Parathyroid adenoma (tissue), 2 donors: ENCODE measurements at regions not wholly inside any gene's neighbourhood (a gene's known extent, or its start where the extent isn't known, plus 50 kb on each side); places are given as distances from the start of the nearest gene placed in this dataset.

Source experiments
- H2AFZ ChIP-seq: fragments of 300-600 bp; sonication (generic); one replicate; pipeline ENCODE4 v1.7.0; 2017; ENCODE audit warnings: antibody characterized with exemption, mild to moderate bottlenecking
- H3K27ac ChIP-seq: fragments of 300-600 bp; sonication (generic); one replicate; pipeline ENCODE4 v1.7.0; 2017
- H3K27me3 ChIP-seq: fragments of 300-600 bp; sonication (generic); one replicate; pipeline ENCODE4 v1.7.0; 2017; ENCODE audit warnings: low read length; ENCODE audit not compliant: control insufficient read depth, insufficient read depth
- H3K36me3 ChIP-seq: fragments of 300-600 bp; sonication (generic); one replicate; pipeline ENCODE4 v1.7.0; 2017; ENCODE audit warnings: low read length; ENCODE audit not compliant: control insufficient read depth, insufficient read depth
- H3K4me1 ChIP-seq: fragments of 300-600 bp; sonication (generic); one replicate; pipeline ENCODE4 v1.7.0; 2017; ENCODE audit warnings: control low read depth
- H3K4me2 ChIP-seq: fragments of 300-600 bp; sonication (generic); one replicate; pipeline ENCODE4 v1.7.0; 2017; ENCODE audit warnings: low read length
- H3K4me3 ChIP-seq: fragments of 300-600 bp; sonication (generic); one replicate; pipeline ENCODE4 v1.7.0; 2017; ENCODE audit warnings: low read depth, low read length
- H3K79me2 ChIP-seq: fragments of 300-600 bp; sonication (generic); one replicate; pipeline ENCODE4 v1.7.0; 2017; ENCODE audit warnings: control low read depth
- H3K9ac ChIP-seq: fragments of 300-600 bp; sonication (generic); one replicate; pipeline ENCODE4 v1.7.0; 2017; ENCODE audit warnings: mild to moderate bottlenecking
- H3K9me3 ChIP-seq: fragments of 300-600 bp; sonication (generic); one replicate; pipeline ENCODE4 v1.7.0; 2017; ENCODE audit warnings: low read length; ENCODE audit not compliant: control insufficient read depth
- TF ChIP-seq, protein P1 (sequence below): fragments of 300-600 bp; sonication (generic); IDR thresholded peaks from one replicate; pipeline ENCODE4 v1.7.0; 2017; ENCODE audit warnings: antibody characterized with exemption, mild to moderate bottlenecking
- donor health status: primary hyperparathyroidism.

GRCh38 chr4:100118181-100118580, 72.1 kb downstream of the DDIT4L start:
- H3K4me1 ChIP-seq: no peaks in the 10 kb centered on the region
- no peak overlapping the region for H2AFZ ChIP-seq
- TF ChIP-seq, protein P1, sequence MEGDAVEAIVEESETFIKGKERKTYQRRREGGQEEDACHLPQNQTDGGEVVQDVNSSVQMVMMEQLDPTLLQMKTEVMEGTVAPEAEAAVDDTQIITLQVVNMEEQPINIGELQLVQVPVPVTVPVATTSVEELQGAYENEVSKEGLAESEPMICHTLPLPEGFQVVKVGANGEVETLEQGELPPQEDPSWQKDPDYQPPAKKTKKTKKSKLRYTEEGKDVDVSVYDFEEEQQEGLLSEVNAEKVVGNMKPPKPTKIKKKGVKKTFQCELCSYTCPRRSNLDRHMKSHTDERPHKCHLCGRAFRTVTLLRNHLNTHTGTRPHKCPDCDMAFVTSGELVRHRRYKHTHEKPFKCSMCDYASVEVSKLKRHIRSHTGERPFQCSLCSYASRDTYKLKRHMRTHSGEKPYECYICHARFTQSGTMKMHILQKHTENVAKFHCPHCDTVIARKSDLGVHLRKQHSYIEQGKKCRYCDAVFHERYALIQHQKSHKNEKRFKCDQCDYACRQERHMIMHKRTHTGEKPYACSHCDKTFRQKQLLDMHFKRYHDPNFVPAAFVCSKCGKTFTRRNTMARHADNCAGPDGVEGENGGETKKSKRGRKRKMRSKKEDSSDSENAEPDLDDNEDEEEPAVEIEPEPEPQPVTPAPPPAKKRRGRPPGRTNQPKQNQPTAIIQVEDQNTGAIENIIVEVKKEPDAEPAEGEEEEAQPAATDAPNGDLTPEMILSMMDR: no peak
- no peaks in the 10 kb centered on the region for H3K79me2 ChIP-seq
- H3K27ac ChIP-seq: no peak overlapping the region
- no peaks in the 10 kb centered on the region for H3K36me3 ChIP-seq
- no peak overlapping the region for H3K4me3 ChIP-seq
- H3K4me2 ChIP-seq: no peak overlapping the region
- H3K9me3 ChIP-seq: no peaks in the 10 kb centered on the region
- no peaks in the 10 kb centered on the region for H3K27me3 ChIP-seq
- no peak overlapping the region for H3K9ac ChIP-seq

- H2AFZ ChIP-seq: no peak overlapping the region
- no peaks in the 10 kb centered on the region for H3K36me3 ChIP-seq
- no peaks in the 10 kb centered on the region for H3K4me1 ChIP-seq
- no peaks in the 10 kb centered on the region for H3K79me2 ChIP-seq
- H3K27me3 ChIP-seq: no peaks in the 10 kb centered on the region
- no peaks in the 10 kb centered on the region for H3K9me3 ChIP-seq
- H3K27ac ChIP-seq: no peak overlapping the region
- H3K9ac ChIP-seq: no peak overlapping the region
- H3K4me3 ChIP-seq: no peak overlapping the region
- no peak overlapping the region for H3K4me2 ChIP-seq
- TF ChIP-seq, protein P1: no peak
Observed at GRCh38 chr4:100117750-100118149, 72.5 kb downstream of the DDIT4L start.

GRCh38 chr4:100114909-100115308, 75.4 kb downstream of the DDIT4L start:
- TF ChIP-seq, protein P1: no peak
- Histone ChIP-seq H3K36me3 (no peaks in the 10 kb centered on the region), H3K4me2 (no peak overlapping the region), H3K27me3 (no peaks in the 10 kb centered on the region), H3K9me3 (no peaks in the 10 kb centered on the region), H3K27ac (no peak overlapping the region), H3K9ac (no peak overlapping the region), H2AFZ (no peak overlapping the region), H3K79me2 (no peaks in the 10 kb centered on the region), H3K4me1 (no peaks in the 10 kb centered on the region), H3K4me3 (no peak overlapping the region)

DNA sequence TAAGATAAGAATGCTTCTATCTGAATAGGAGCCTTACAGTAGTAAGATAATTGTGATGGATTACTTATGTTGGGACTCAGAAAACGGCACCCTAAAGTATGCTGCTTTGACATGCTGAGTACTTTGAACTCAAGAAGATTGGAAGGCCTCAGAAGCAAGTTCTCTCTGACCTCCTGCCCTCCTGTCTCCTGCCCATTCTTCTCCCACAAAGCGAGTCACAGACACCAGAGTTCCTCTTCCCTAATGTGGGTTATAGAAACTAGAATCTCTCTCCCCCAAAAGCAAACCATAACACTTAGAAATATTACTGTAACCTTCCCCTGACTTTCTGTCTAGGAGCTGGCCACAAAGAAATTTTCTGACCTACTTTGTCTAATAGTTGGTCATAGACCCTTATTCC, 76.5 kb downstream of the DDIT4L start:
- TF ChIP-seq, protein P1: no peak
- Histone ChIP-seq H3K9me3 (no peaks in the 10 kb centered on the region), H3K36me3 (no peaks in the 10 kb centered on the region), H3K79me2 (no peaks in the 10 kb centered on the region), H3K9ac (no peak overlapping the region), H3K4me3 (no peak overlapping the region), H2AFZ (no peak overlapping the region), H3K27me3 (no peaks in the 10 kb centered on the region), H3K4me1 (no peaks in the 10 kb centered on the region), H3K27ac (no peak overlapping the region), H3K4me2 (no peak overlapping the region)

DNA sequence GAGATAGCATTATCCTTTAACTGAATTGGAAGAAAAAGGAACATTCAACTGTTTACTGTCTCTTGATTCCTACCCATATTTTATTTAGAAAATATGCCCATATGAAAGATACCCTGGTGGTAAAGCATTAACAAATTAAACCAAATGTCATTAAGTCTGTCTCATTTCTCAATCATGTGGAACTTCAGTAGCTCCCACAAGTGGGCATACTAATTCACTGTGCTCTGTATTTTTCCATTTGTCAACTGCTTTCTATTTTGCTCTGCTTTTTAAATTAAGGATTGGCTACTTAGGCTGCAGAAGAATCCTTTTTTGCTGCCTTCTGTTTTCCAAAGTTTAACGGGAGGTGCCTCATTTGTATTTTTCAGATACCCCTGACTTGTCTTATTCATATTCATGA, 77.2 kb downstream of the DDIT4L start:
- TF ChIP-seq, protein P1: no peak
- no peak overlapping the region for H3K4me2 ChIP-seq
- no peak overlapping the region for H3K27ac ChIP-seq
- H3K36me3 ChIP-seq: no peaks in the 10 kb centered on the region
- no peak overlapping the region for H2AFZ ChIP-seq
- H3K4me3 ChIP-seq: no peak overlapping the region
- H3K27me3 ChIP-seq: no peaks in the 10 kb centered on the region
- H3K4me1 ChIP-seq: no peaks in the 10 kb centered on the region
- H3K9me3 ChIP-seq: no peaks in the 10 kb centered on the region
- no peak overlapping the region for H3K9ac ChIP-seq
- H3K79me2 ChIP-seq: no peaks in the 10 kb centered on the region
